ENCODE measurements at regions not wholly inside any gene's neighbourhood (a gene's known extent, or its start where the extent isn't known, plus 50 kb on each side); places are given as distances from the start of the nearest gene placed in this dataset.
"Not testable (repeated sequence)": the region's sequence is repeated elsewhere in the genome, so short reads cannot be mapped to it uniquely, and the experiment has no call there.

DNA sequence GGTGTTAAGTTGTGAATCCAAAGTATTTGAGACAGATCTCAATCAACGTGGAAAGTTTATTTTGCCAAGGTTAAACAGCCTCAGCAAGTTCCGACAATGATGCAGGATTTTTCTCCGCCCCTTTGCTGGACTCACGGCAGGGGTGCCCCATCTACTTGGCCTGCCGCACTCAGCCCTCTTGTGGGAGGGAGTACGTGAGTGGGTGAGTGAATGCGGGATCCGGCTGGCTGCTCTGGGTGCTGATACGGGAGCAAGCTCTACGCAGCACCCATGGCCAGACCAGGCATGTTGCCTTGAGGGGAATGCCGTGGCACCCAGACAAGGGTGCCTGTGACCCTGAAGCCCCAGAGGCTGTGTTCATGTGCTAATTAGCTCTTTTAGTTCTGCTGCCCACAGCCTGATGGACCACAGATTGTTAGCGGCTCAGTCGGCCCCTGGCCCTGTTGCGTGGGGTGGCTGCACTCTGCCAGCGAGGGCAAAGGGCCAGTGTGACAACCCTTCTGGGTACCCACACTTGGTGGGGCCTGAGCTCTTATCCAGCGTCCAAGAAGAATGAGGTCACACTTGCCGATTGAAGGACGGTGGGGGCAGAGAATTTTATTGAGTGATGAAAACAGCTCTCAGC is 81.2 kb upstream of the FAM153A start:
- H3K36me3 ChIP-seq; intact Hi-C loops (cut with DNase I); H3K4me1 ChIP-seq; H3K27ac ChIP-seq; H3K4me3 ChIP-seq; DNase-seq; H3K27me3 ChIP-seq; ATAC-seq; H3K9me3 ChIP-seq: not testable (repeated sequence)
- 75 to 79% methylated on average over 7 of the region's 18 CpGs for WGBS, 2 donors

DNA sequence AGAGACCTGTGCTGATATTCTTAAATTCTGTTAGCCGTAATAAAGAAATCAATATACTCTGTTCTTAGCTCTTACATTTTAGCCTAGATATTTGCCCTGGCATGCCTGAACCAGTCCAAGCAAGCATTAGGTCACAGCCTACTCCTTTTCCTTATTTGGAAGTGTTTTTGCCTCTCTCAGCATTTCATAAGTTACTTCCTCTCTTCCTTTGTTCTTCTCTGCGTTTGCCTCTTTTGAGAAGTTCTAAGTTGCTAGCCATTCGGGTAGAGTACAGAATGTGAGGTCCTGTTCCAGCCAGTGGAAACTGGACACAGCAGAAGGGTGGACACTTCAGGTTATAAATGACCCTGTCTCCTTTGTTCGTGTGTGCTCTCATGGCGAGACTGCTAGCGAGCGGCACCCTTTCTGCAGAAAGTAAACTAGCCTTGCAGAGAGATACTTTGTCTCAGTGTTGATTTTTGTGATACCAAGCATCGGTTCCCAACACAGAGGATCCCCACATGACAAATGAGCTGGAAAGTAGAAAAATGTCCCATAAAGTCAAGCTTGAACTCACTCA is 75.0 kb upstream of the FAM153A start:
- H3K4me3 ChIP-seq; H3K9me3 ChIP-seq; H3K36me3 ChIP-seq; H3K4me1 ChIP-seq; H3K27ac ChIP-seq; ATAC-seq; DNase-seq; intact Hi-C loops (cut with DNase I); H3K27me3 ChIP-seq: not testable (repeated sequence)
- 80 to 81% methylated on average over 7 of the region's 8 CpGs for WGBS, 2 donors

DNA sequence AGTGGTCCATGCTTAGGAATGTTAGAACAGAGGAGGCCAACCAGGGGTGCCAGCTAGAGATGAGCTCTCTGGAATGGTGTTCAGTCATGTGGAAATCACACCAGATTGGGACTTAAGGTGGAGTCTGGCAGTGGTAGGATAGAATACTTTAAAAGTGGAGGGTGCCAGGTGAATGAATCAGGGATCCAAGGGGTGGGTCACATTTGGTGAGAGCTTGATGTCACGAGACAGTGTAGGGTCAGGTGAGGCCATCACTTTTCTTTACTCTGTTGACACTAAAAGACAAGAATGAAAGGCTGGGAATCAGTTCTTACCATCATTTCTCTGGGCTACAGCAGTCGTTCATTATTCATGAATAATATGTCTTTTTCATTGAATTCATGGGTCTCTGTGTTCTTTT is 73.8 kb upstream of the FAM153A start:
- H3K4me1 ChIP-seq; H3K36me3 ChIP-seq; DNase-seq; H3K27ac ChIP-seq; H3K27me3 ChIP-seq; intact Hi-C loops (cut with DNase I); H3K9me3 ChIP-seq; ATAC-seq; H3K4me3 ChIP-seq: not testable (repeated sequence)
- 42 to 49% methylated on average over 1 of the region's 2 CpGs for WGBS, 2 donors

DNA sequence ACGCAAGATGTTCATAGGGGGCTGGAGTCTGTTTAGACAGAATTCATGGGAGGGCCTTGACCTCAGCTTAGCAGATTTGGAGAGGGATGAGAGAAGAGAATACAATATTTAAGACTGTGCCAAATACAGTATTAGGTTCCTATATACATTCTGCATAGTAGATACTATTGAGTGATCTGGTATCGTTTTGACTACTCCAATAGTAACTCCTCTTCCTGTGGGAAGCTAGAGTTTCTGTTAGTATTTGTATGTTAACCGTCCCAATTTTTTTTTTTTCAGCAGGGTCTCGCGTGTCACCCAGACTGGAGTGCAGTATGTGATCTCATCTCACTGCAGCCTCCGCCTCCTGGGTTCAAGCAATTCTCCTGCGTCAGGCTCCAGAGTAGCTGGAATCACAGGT is 65.2 kb upstream of the FAM153A start:
- ATAC-seq, H3K27ac ChIP-seq: not testable (repeated sequence)

GRCh38 chr5:177846598-177846997 is 63.9 kb upstream of the FAM153A start:
- H3K4me1 ChIP-seq; ATAC-seq; H3K9me3 ChIP-seq; H3K27me3 ChIP-seq; H3K4me3 ChIP-seq; H3K27ac ChIP-seq; intact Hi-C loops (cut with DNase I); H3K36me3 ChIP-seq; DNase-seq: not testable (repeated sequence)
- WGBS, 2 donors = 38% methylated on average over 2 of the region's 5 CpGs; no CpG with 5 or more reads in 1 of the 2 donors

More for the DNA sequence above, 65.2 kb upstream of the FAM153A start:
- H3K4me3 ChIP-seq; intact Hi-C loops (cut with DNase I); H3K27me3 ChIP-seq; DNase-seq; H3K36me3 ChIP-seq; H3K4me1 ChIP-seq; H3K9me3 ChIP-seq: not testable (repeated sequence)
- 79 to 84% methylated on average over 6 of the region's 7 CpGs for WGBS, 2 donors

DNA sequence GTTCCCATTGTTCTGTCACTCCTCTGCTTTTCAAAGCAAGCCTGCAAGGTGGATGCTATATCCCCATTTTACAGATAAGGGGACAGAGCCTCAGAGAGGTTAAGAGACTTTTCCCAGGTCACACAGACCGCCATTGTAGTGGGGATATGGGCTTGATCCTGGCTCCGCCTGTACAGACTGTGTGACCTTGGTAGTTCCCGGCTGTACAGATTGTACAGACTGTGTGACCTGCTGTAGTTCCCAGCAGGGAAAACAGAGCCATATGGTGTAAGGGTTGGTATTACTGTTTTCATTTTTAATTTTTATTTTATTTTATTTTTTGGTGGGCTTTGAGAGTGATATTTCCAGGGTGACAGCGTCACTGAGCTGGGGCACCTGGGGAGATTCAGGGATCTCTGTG is 63.2 kb upstream of the FAM153A start:
- WGBS, 2 donors = 89 to 96% methylated on average over 1 of the region's 4 CpGs
- ATAC-seq = not testable (repeated sequence)

DNA sequence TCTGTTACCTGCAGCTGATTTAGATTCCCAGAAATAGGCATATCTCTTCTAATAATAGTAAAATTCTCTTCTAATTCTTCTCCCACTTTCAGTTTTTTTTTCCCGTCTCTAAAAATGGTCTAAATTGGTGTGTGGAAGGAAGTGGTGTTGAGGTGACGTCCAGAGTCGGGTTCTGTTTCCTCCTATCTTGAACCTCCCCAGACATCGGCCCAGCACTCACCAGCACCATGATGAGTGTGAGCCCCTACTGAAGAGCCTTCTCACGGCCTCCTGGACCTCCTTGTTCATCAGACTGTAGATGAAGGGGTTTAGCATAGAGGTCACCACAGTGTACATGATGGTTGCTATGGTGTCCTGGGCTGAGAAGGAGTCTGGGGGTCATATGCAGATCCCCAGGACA is 53.5 kb upstream of the FAM153A start:
- DNase-seq; H3K36me3 ChIP-seq; intact Hi-C loops (cut with DNase I); H3K27me3 ChIP-seq; H3K27ac ChIP-seq; H3K4me3 ChIP-seq; H3K9me3 ChIP-seq; H3K4me1 ChIP-seq; ATAC-seq: not testable (repeated sequence)
- WGBS, 2 donors = 51 to 73% methylated on average over 4 to 5 of the region's 5 CpGs

More for the DNA sequence above, 63.2 kb upstream of the FAM153A start:
- H3K9me3 ChIP-seq; H3K27ac ChIP-seq; H3K4me1 ChIP-seq; H3K27me3 ChIP-seq; intact Hi-C loops (cut with DNase I); H3K36me3 ChIP-seq; H3K4me3 ChIP-seq; DNase-seq: not testable (repeated sequence)
